CD4-positive, alpha-beta T cell treated with Interleukin-17A for 4 hours (primary cell): ENCODE measurements at regions not wholly inside any gene's neighbourhood (a gene's known extent, or its start where the extent isn't known, plus 50 kb on each side); places are given as distances from the start of the nearest gene placed in this dataset.
"Not testable (repeated sequence)": the region's sequence is repeated elsewhere in the genome, so short reads cannot be mapped to it uniquely, and the experiment has no call there.

Source experiments
- DNase-seq: peaks from one replicate; pipeline ENCODE4 v3.0.0-alpha.2; 2020; ENCODE audit warnings: mixed read lengths

DNA sequence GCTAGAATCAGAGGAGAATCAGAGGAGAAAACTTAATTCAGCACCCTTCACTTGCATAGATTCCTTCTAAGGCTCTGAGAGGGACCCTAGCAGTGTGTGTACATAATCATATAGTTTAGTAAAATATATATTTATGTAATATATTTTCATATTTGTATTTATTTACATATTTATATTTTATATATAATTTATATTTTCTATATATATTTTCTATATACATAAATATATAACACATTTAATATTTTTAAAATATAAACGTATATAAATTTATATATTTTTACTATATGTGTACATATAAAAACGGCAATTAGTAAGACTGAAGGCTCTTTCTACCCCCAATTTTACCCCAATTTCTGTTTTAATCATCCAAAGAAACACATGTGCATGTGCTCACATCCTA is 80.3 kb downstream of the NXPE2 start:
- no peak for DNase-seq

GRCh38 chr11:114762408-114762807 is 84.1 kb downstream of the NXPE2 start:
- DNase-seq, result peak; percentile 31

DNA sequence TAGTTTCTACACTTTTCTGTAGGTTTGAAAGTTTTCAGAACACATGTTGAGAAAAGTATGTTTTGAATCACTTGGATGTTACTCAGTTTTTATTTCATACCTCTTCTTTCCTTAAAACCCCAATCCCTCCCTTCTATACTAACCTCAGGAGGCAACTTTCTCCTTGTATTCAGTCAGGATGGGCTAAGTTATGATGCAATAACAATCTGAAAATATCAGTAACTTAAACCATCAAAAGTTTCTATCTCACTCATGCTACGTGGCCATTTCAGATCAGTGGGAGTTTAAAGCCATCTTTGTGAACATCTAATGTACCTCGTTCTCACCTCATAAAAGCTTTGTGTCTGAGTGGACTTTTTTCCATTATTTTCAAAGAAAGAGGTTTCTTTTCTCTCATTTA is 86.2 kb downstream of the NXPE2 start:
- DNase-seq, result no peak

- no peak for DNase-seq
Observed at GRCh38 chr11:114771172-114771571, 92.8 kb downstream of the NXPE2 start.

DNA sequence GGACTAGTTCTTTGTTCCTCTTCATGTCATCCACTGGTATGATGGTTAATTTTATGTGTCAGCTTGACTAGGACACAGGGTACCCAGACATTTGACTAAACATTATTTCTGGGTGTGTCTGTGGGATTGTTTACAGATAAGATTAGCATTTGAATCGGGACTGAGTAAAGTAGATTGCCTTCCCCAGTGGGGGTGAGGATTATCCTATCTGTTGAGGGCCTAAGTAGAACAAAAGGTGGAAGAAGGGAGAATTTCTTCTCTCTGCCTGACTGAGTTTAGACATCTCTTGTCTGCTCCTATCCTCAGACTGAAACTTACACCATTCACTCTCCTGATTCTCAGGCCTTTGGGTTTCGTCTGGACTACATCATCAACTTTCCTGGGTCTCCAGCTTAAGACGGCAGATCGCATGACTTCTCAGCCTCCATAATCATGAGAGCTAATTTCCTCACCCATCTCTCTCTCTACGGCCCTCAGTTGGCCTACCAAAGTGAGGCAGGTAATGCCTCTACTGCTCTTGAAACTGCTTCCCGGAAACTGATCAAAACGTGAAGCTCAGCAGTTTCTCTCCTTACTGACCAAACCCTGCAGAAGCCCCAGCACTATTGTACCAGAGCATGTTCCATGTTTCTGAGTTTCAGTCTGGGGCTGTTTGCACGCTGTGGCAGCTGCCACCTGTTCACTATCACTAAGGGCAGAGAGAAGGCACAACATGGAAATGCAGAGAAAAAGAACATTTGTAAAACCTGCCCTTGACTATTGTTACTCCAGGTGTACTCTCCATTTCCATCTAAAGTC is 95.4 kb downstream of the NXPE2 start:
- DNase-seq, result no peak

DNA sequence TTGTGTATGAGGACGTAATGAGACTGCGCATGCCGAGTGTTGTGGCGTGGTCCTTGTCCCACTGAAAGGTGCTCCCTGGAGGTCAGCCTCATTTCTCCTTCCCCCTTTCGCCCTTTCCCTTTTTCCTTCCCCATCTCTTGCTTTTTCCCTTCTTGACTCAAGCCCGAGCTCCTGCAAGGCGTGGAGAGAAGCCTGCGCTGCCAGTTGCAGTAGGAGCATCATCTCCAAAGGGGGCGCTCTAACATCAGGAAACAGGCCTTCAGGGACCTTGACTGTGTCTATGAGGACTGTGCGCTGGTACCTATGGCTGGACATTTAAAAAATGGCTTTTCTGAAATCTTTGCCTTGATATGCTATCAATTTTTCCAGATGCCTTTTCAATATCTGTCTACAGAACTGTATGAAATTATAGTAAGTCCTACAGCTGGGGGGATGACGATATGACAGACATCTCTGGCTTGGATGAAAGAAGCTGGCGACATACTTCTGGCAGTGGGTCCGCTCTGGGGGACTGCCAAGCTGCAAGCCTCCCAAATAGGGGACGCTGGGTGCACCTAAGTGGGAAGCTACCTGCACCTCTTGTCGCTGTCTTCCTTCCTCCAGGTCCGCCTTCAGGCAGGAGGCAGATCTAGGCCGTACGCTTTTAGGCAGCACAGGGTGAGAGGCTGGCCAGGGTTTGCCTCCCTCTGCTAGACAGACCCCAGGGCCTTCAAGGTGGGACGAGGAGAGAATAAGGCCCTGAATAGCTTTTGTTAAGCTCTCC is 96.5 kb downstream of the NXPE2 start:
- no peak for DNase-seq

- DNase-seq, result no peak
Observed at GRCh38 chr11:114775875-114776621, 97.7 kb downstream of the NXPE2 start.

DNA sequence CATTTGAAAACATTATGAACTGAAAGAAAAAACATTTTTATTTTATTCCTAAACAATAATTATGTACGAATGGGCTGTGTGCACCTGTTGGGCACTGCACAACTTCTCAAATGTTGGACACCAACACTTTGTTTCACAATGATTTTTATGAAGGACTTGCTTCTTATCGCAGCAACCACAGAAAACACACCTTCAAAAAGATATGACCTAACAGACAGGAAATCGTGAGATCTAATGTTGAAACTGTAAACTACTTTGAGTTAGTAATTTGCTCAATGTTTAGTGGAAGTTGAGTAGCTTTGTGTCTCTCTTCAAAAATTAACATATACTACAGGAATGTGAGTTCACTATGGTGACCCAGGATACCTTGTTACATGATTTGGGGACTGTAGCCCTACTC is 98.6 kb downstream of the NXPE2 start:
- DNase-seq, result no peak

DNA sequence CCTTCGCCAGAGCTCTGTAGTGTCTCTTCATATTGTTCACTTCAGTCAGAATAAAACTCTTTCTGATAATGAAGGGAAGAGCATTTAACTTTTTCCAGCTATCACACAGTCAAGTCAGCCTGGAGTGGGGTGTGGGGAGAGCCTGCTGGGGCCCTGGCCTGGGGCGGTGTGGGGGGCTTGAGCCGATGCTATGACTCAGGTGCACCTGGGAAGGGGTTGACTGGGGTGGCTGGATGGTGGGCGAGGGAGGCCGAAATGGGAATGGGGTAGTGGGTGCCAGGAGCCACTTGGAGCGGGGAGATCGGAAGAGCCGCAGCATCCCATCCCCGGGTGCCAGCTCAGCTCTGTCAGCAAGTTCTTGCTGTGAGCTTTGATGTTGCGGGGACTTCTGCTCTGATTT is 100.9 kb downstream of the NXPE2 start:
- DNase-seq, result no peak

DNA sequence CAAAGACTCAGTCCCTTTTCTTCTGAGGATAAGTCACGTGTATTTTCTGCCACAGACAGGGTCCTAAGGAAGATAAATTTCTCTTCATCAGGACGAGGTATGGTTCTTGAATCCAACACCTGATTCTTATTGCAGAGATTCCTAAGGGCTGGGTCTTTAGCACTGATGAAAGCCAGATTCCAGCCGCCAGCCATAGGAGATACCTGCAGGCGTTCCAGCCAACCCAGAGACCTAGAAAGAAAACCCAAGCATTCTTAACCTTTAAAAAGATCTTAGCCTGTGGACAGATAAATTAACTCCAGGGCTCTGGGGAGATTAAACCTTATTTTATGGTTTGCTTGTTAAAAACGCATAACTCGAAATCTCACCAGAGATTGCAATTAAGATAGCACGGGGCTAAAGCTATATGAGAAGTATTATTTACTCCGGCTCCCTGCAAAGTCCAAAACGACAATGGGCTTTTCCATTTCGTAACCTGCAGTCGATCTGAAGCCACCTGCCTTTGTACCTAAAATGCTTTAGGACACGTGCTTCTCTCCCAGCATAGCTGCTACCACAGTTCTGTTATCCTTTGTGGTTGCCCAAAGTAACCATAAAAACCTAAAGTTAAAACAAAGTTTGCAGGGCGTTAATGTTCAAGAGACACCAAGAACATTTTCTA is 104.5 kb downstream of the NXPE2 start:
- DNase-seq, result no peak

DNA sequence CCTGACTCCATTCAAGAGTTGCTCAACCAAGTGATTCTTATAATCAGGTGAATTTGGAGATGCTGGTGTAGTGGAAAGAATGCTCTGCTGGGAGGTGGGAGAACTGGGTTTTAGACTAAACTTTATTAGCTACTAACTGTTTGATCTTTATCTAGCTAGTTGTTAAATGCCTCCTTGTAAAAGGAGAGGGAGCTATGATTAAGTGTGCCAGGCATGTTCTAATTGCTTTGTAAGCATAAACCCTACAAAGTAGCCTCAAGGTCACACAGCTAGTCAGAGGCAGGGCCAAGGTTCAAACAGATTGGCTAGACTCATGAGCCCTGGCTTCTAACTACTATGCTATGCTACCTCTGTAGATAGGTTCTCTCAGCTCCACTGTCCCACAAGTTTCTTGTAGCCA is 105.5 kb downstream of the NXPE2 start:
- DNase-seq, result no peak

- DNase-seq, result no peak
Observed at GRCh38 chr11:114784216-114784615, 105.9 kb downstream of the NXPE2 start.

GRCh38 chr11:114784891-114785290 is 106.6 kb downstream of the NXPE2 start:
- no peak for DNase-seq

GRCh38 chr11:114785820-114786219 is 107.5 kb downstream of the NXPE2 start:
- DNase-seq, result no peak

- DNase-seq, result no peak
Observed at GRCh38 chr11:114787126-114787525, 108.8 kb downstream of the NXPE2 start.

GRCh38 chr11:114790910-114791309 is 112.6 kb downstream of the NXPE2 start:
- DNase-seq, result no peak

- no peak for DNase-seq
Observed at GRCh38 chr11:114794048-114794684, 115.8 kb downstream of the NXPE2 start.

- no peak for DNase-seq
Observed at GRCh38 chr11:114796954-114797721, 118.8 kb downstream of the NXPE2 start.

GRCh38 chr11:114799476-114799875 is 121.1 kb downstream of the NXPE2 start:
- DNase-seq, result no peak

DNA sequence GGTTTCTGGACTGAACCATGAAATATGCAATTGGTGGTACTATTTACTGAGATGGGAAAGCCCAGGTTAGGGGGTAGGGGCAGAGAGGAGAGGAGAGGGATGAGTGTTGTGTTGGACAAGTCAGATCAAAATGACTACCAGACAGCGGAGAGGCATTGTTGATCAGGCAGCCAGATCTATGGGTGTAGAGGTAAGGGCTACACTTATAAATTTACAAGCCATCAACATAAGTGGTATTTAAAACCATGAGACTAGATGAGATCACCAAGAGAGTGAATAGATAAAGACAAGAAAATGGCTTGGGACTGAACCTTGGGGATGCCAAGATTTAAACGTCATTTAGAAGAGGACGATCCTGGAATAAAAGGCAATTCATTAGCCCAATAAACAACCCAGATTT is 123.4 kb downstream of the NXPE2 start:
- DNase-seq, result no peak

GRCh38 chr11:114802878-114803277 is 124.6 kb downstream of the NXPE2 start:
- no peak for DNase-seq

GRCh38 chr11:114805431-114805830 is 127.1 kb downstream of the NXPE2 start:
- DNase-seq, result not testable (repeated sequence)
